CD4-positive, alpha-beta T cell (primary cell): ENCODE measurements at regions not wholly inside any gene's neighbourhood (a gene's known extent, or its start where the extent isn't known, plus 50 kb on each side); places are given as distances from the start of the nearest gene placed in this dataset.

Source experiments
- ATAC-seq: fragments of 200-7000 bp; cut with Tn5 transposase; one replicate; pipeline ENCODE4 v1.10.0; 2022; ENCODE audit warnings: mild to moderate bottlenecking; ENCODE audit not compliant: poor library complexity
- CTCF ChIA-PET: fragments of 350-600 bp; sonication (Branson Sonifier 250); formaldehyde crosslinking; loops from one replicate; lab custom pipeline; 2021; ENCODE audit warnings: antibody characterized with exemption, inconsistent platforms; lab: Charles Lee
- POLR2A ChIA-PET: fragments of 350-600 bp; sonication (Branson Sonifier 250); formaldehyde crosslinking; loops from one replicate; lab custom pipeline; 2021; ENCODE audit warnings: antibody characterized with exemption, inconsistent platforms; lab: Charles Lee
- DNase-seq, 14 experiments: peaks; one replicate each; pipeline ENCODE4 v3.0.0-alpha.2; 2013 to 2020; ENCODE audit warnings: mixed read lengths in 2 of 14
- H3K27ac ChIP-seq, 2 donors: one replicate each; pipeline versions ENCODE4 v1.5.1 to v1.7.0; 2013; ENCODE audit warnings: low read length in 2 of 2, low read depth in 1 of 2, mild to moderate bottlenecking in 1 of 2
- H3K27me3 ChIP-seq, 2 experiments: 1 replicate in 1 of 2; 2 replicates in 1 of 2; pipeline versions ENCODE4 v1.6.1 to v1.7.0; 2013; ENCODE audit warnings: low read length in 2 of 2, control low read depth in 1 of 2, mild to moderate bottlenecking in 1 of 2, moderate library complexity in 1 of 2; ENCODE audit not compliant: insufficient read depth in 2 of 2, control insufficient read depth in 1 of 2
- H3K36me3 ChIP-seq: one replicate; pipeline ENCODE4 v1.6.1; 2013; ENCODE audit warnings: low read length, control low read depth; ENCODE audit not compliant: insufficient read depth
- H3K4me1 ChIP-seq: one replicate; pipeline ENCODE4 v1.6.1; 2013; ENCODE audit warnings: low read length, control low read depth; ENCODE audit not compliant: insufficient read depth
- H3K4me3 ChIP-seq: one replicate; pipeline ENCODE4 v1.5.1; 2013; ENCODE audit warnings: mild to moderate bottlenecking, low read length, moderate library complexity
- H3K9me3 ChIP-seq, 2 experiments: 1 replicate in 1 of 2; 2 replicates in 1 of 2; pipeline versions ENCODE4 v1.6.1 to v1.7.0; 2013; ENCODE audit warnings: low read length in 2 of 2, mild to moderate bottlenecking in 2 of 2, control low read depth in 1 of 2, moderate library complexity in 1 of 2; ENCODE audit not compliant: control insufficient read depth in 1 of 2, insufficient read depth in 1 of 2
- H3K27ac Mint-ChIP-seq: one replicate; pipeline ENCODE4 v1.8.0; 2020; ENCODE audit warnings: mixed read lengths
- H3K27me3 Mint-ChIP-seq: one replicate; pipeline ENCODE4 v1.8.0; 2021; ENCODE audit warnings: mixed read lengths
- H3K36me3 Mint-ChIP-seq: one replicate; pipeline ENCODE4 v1.8.0; 2021; ENCODE audit warnings: low read depth, mixed read lengths
- H3K4me1 Mint-ChIP-seq: one replicate; pipeline ENCODE4 v1.8.0; 2021; ENCODE audit warnings: low read depth, mixed read lengths
- H3K4me3 Mint-ChIP-seq: one replicate; pipeline ENCODE4 v1.8.0; 2020; ENCODE audit warnings: mild to moderate bottlenecking, mixed read lengths
- H3K9me3 Mint-ChIP-seq: one replicate; pipeline ENCODE4 v1.8.0; 2020; ENCODE audit warnings: mixed read lengths
- CTCF ChIP-seq: fragments of 200-600 bp; IDR thresholded peaks from one replicate; pipeline ENCODE4 v1.8.0; 2022; ENCODE audit warnings: antibody characterized with exemption, mild to moderate bottlenecking
- intact Hi-C, 2 experiments: fragments of 100-400 bp; cut with DNase I in 1 of 2; cut with micrococcal nuclease in 1 of 2; formaldehyde crosslinking; loops; one replicate each; pipeline versions ENCODE4 v1.15.1 to v1.9.0; 2023 to 2025; cut with DNase I, micrococcal nuclease

- H3K9me3 Mint-ChIP-seq: no peaks in the 10 kb centered on the region
- Histone ChIP-seq H3K27ac (no peak overlapping the region), H3K27me3 (no peaks in the 10 kb centered on the region), H3K36me3 (no peaks in the 10 kb centered on the region), H3K9me3 (no peaks in the 10 kb centered on the region), H3K4me1 (no peaks in the 10 kb centered on the region), H3K4me3 (no peak overlapping the region)
- no peaks in the 10 kb centered on the region for H3K27me3 Mint-ChIP-seq
- no peak for DNase-seq
- intact Hi-C loops: no loop called here
- no peaks in the 10 kb centered on the region for H3K36me3 Mint-ChIP-seq
- no peak for TF ChIP-seq CTCF
- no peaks in the 10 kb centered on the region for H3K4me1 Mint-ChIP-seq
- ATAC-seq: no peak
- H3K27ac Mint-ChIP-seq: no peak overlapping the region
- no peak overlapping the region for H3K4me3 Mint-ChIP-seq
- ChIA-PET CTCF (no interaction called here), POLR2A (no interaction called here)
Measured at GRCh38 chr13:106275446-106276032, 259.9 kb downstream of the EFNB2 start.

GRCh38 chr13:106274551-106275203 is 260.8 kb downstream of the EFNB2 start:
- Mint-ChIP-seq H3K27ac (no peak overlapping the region), H3K36me3 (no peaks in the 10 kb centered on the region), H3K9me3 (no peaks in the 10 kb centered on the region), H3K4me3 (no peak overlapping the region), H3K27me3 (no peaks in the 10 kb centered on the region), H3K4me1 (no peaks in the 10 kb centered on the region)
- no peaks in the 10 kb centered on the region for H3K36me3 ChIP-seq
- H3K4me3 ChIP-seq: no peak overlapping the region
- no peaks in the 10 kb centered on the region for H3K27me3 ChIP-seq
- intact Hi-C loops: no loop called here
- no peaks in the 10 kb centered on the region for H3K4me1 ChIP-seq
- TF ChIP-seq CTCF: no peak
- ATAC-seq (no peak), DNase-seq (no peak)
- H3K9me3 ChIP-seq: no peaks in the 10 kb centered on the region
- ChIA-PET CTCF (no interaction called here), POLR2A (no interaction called here)
- H3K27ac ChIP-seq: no peak overlapping the region

- no peak overlapping the region for H3K4me3 Mint-ChIP-seq
- H3K4me1 ChIP-seq: no peaks in the 10 kb centered on the region
- H3K9me3 Mint-ChIP-seq: no peaks in the 10 kb centered on the region
- no peak for ATAC-seq
- no peak overlapping the region for H3K4me3 ChIP-seq
- CTCF ChIA-PET: no interaction called here
- POLR2A ChIA-PET: no interaction called here
- no peaks in the 10 kb centered on the region for H3K4me1 Mint-ChIP-seq
- no peaks in the 10 kb centered on the region for H3K27me3 ChIP-seq
- no peak overlapping the region for H3K27ac ChIP-seq
- intact Hi-C loops: no loop called here
- H3K9me3 ChIP-seq: peaks cover 0 to 18% of the 10 kb centered on the region in 2 experiments
- DNase-seq: no peak
- no peaks in the 10 kb centered on the region for H3K36me3 Mint-ChIP-seq
- TF ChIP-seq CTCF: no peak
- no peaks in the 10 kb centered on the region for H3K36me3 ChIP-seq
- H3K27ac Mint-ChIP-seq: no peak overlapping the region
- no peaks in the 10 kb centered on the region for H3K27me3 Mint-ChIP-seq
Measured at GRCh38 chr13:106263801-106264200, 271.7 kb downstream of the EFNB2 start.
